GM12864 (cell line): ENCODE measurements at regions not wholly inside any gene's neighbourhood (a gene's known extent, or its start where the extent isn't known, plus 50 kb on each side); places are given as distances from the start of the nearest gene placed in this dataset.

Source experiments
- DNase-seq: peaks from one replicate; pipeline ENCODE4 v3.0.0-alpha.2; 2011; ENCODE audit warnings: low read depth
- H3K4me3 ChIP-seq: 2 replicates; pipeline ENCODE4 v1.5.1; 2011; ENCODE audit warnings: mild to moderate bottlenecking, low read depth, low read length, control low read depth
- CTCF ChIP-seq: IDR thresholded peaks from 2 replicates; pipeline ENCODE4 v1.5.1; 2011; ENCODE audit warnings: low read depth, mild to moderate bottlenecking, moderate library complexity, low read length, control low read depth, inconsistent platforms; ENCODE audit errors: missing control alignments

- no peak overlapping the region for H3K4me3 ChIP-seq
- TF ChIP-seq CTCF = no peak
- DNase-seq = no peak
Observed at GRCh38 chr10:2222631-2223030, 485.3 kb upstream of the ADARB2 start.

- no peak overlapping the region for H3K4me3 ChIP-seq
- DNase-seq = no peak
- no peak for TF ChIP-seq CTCF
Observed at GRCh38 chr10:2214805-2215204, 477.5 kb upstream of the ADARB2 start.

DNA sequence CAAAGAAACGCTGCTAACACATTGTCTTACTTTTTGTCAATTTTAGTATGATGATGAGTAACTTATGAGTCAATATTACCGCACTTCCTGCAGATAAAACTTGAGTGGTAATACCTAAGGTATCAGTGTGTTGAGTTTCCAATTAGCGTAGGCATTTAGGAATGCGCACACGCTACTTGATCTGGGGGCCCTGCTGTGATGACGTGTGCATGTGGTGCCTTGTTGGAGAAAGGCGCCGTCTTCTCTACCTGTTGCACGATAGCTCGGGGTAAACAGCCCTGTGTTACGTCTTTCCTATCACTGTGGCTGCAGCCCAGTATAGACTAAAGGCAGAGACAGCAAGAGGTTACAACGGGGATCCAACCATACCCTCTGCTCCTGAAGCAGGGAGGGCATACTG, 476.8 kb upstream of the ADARB2 start:
- no peak for TF ChIP-seq CTCF
- no peak overlapping the region for H3K4me3 ChIP-seq
- DNase-seq = no peak

DNA sequence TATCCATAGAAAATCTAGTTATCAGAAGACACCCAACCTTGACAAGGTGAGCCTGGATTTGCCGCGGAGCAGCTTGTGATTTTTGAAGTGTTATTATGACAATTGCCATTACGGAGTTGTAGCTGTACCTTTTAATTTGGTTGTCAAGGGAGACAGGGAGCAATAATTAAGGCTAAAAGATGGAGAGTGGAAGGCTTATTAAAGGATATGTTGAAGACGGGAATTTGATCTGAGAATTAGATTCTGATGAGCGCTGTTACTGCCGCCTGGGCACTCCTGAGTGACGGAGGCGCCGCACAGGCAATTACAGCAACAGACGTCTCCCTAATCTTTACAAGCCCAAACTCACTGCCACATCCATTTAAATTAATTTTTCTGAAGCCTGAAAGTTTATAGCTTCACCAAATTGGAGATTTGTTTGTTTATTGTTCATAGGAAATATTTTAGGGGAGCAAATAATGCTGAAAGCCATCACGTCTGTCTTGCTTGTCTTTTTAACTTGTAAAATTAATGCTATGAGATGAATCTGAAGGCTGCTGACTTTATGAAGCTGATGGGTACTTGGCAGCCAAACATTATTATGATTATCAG, 475.0 kb upstream of the ADARB2 start:
- no peak overlapping the region for H3K4me3 ChIP-seq
- no peak for TF ChIP-seq CTCF
- DNase-seq = no peak

DNA sequence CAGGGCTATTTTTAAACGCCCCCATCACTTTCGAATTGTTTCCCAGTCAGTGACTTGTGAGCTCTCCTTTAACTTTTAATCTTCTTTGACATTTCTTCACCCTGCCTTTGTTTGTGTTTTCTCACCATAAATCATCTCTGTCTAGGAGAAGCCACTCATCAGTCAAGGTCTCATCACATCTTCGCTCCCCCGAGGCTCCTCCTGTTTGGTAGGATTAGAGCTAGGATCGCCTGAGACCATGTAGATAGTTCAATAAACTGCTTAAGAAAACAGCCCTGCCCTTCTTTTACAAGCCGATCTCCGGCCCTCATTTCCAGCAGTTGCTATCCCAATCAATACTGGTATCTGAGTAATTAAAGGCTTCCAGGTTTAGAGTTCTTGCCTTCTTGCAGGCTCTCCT, 472.8 kb upstream of the ADARB2 start:
- TF ChIP-seq CTCF = no peak
- no peak overlapping the region for H3K4me3 ChIP-seq
- DNase-seq = no peak

- H3K4me3 ChIP-seq = no peak overlapping the region
- TF ChIP-seq CTCF = no peak
- no peak for DNase-seq
Observed at GRCh38 chr10:2208106-2208505, 470.8 kb upstream of the ADARB2 start.

DNA sequence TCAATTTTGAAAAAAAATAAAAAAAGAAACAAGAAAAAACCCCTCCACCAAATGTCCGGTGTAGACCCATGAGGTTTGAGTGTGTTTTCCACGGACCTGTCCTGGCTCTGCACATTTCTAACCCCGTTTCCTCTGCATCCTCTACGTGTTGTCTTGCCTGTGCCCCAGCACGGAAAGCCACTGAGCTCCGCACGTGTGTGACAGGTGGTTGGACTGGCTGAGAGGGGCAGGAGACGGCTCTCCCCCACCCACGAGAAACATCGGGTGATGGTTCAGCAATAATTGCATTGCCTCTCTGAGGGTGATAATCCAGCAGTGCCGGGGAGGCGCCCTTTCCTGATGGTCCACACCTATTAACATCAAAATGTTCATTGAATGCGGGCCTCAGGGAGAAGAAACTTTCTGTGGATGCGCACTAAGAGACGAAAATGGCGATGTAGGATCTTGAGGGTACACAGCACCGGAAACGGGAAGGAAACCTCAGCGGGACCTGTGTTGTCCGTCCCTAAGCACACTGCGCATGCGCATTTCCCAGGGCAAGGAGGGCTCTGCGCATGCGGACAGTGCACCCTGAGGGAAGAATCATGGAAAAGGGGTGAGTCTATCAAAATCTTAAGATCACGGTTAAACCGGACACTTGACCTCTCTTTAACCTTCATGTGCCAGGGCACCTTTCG, 470.1 kb upstream of the ADARB2 start:
- DNase-seq = no peak
- H3K4me3 ChIP-seq = no peak overlapping the region
- no peak for TF ChIP-seq CTCF
